ENCODE measurements at regions not wholly inside any gene's neighbourhood (a gene's known extent, or its start where the extent isn't known, plus 50 kb on each side); places are given as distances from the start of the nearest gene placed in this dataset.

DNA sequence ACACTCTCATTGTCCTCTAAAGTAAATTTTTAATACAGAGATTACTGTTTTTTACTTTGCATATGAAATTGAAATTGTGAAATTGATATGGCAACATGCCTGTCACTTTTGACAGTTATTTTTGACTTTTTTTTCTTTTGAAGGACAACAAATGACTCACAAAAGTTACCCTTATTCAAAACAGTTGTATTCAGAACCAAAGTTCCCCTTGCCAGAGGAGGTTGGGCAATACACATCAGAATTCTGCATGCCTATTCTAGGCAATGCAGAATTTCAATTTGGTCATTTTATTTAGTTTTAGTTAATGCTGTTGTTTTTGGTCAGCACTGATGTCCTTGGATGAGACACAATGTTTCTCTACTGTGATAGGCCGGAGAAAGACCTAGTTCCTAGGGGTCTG, 299.1 kb upstream of the PRR16 start:
- H3K79me2 ChIP-seq (ENCODE audit: insufficient read depth, low read length): no peaks in the 10 kb centered on the region
- no peaks in the 10 kb centered on the region for H3K4me1 ChIP-seq (ENCODE audit: control insufficient read depth in 1 of 2, insufficient read depth in 2 of 2, low read length in 2 of 2)
- TF ChIP-seq, protein P1, sequence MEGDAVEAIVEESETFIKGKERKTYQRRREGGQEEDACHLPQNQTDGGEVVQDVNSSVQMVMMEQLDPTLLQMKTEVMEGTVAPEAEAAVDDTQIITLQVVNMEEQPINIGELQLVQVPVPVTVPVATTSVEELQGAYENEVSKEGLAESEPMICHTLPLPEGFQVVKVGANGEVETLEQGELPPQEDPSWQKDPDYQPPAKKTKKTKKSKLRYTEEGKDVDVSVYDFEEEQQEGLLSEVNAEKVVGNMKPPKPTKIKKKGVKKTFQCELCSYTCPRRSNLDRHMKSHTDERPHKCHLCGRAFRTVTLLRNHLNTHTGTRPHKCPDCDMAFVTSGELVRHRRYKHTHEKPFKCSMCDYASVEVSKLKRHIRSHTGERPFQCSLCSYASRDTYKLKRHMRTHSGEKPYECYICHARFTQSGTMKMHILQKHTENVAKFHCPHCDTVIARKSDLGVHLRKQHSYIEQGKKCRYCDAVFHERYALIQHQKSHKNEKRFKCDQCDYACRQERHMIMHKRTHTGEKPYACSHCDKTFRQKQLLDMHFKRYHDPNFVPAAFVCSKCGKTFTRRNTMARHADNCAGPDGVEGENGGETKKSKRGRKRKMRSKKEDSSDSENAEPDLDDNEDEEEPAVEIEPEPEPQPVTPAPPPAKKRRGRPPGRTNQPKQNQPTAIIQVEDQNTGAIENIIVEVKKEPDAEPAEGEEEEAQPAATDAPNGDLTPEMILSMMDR (IDR thresholded peaks at IDR 0.05): no peak
- H3K9ac ChIP-seq (ENCODE audit: insufficient read depth, low read length, poor library complexity, severe bottlenecking): no peak overlapping the region
- DNase-seq: peak; percentile 29 to 73 (median 40)
- no peaks in the 10 kb centered on the region for H3K36me3 ChIP-seq (replicated peaks in 1 of 2; ENCODE audit: control insufficient read depth in 1 of 2, insufficient read depth in 2 of 2, low read length in 2 of 2)
- H4K20me1 ChIP-seq (ENCODE audit: insufficient read depth, low read length): no peaks in the 10 kb centered on the region
- H3K27ac ChIP-seq (ENCODE audit: low read depth in 1 of 2, low read length in 2 of 2): no peak overlapping the region
- H3K9me3 Mint-ChIP-seq: peaks cover 0 to 2% (median 0%) of the 10 kb centered on the region in 7 donors
- no peak overlapping the region for H2AFZ ChIP-seq (ENCODE audit: insufficient read depth, low read depth, low read length, poor library complexity, severe bottlenecking)
- H3K4me2 ChIP-seq (replicated peaks; ENCODE audit: extremely low read depth, low read length, poor library complexity, severe bottlenecking): no peak overlapping the region
- no peaks in the 10 kb centered on the region for H3K9me3 ChIP-seq (replicated peaks in 1 of 2; ENCODE audit: control insufficient read depth in 1 of 2, insufficient read depth in 1 of 2, low read length in 2 of 2)
- WGBS (ENCODE audit: insufficient coverage): no CpG with 5 or more reads among the region's 1 CpG
- H3K4me1 Mint-ChIP-seq: no peaks in the 10 kb centered on the region
- H3K4me3 Mint-ChIP-seq: no peak overlapping the region
- no peaks in the 10 kb centered on the region for H3K36me3 Mint-ChIP-seq
- no peaks in the 10 kb centered on the region for H3K27me3 Mint-ChIP-seq (ENCODE audit: low read depth in 3 of 3)
- intact Hi-C loops (cut with micrococcal nuclease): no loop called here
- no peak overlapping the region for H3K27ac Mint-ChIP-seq
- no peaks in the 10 kb centered on the region for H3K27me3 ChIP-seq (ENCODE audit: control insufficient read depth in 2 of 2, insufficient read depth in 2 of 2, low read length in 2 of 2)
- no peak overlapping the region for H3K4me3 ChIP-seq (replicated peaks in 1 of 3; ENCODE audit: low read depth in 2 of 3, low read length in 3 of 3)

DNA sequence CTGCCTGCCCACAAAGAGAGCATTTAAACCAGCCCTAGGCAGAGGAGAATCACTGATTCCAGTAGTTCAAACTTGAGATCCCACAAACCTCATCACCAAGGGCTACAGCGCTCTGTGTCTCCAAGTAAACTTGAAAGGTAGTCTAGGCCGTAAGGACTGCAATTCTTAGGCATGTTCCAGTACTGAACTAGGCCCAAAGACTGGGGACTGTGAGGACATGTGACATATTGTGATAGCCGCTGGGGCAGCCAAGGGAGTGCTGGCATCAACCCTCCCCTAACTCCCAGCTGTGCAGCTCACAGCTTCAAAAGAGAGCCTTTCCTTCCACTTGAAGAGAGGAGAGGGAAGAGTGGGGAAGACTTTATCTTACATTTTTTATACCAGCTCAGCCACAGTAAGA, 291.0 kb upstream of the PRR16 start:
- no peaks in the 10 kb centered on the region for H3K4me1 ChIP-seq (ENCODE audit: control insufficient read depth in 1 of 2, insufficient read depth in 2 of 2, low read length in 2 of 2)
- no peaks in the 10 kb centered on the region for H3K36me3 ChIP-seq (replicated peaks in 1 of 2; ENCODE audit: control insufficient read depth in 1 of 2, insufficient read depth in 2 of 2, low read length in 2 of 2)
- no peak overlapping the region for H3K9ac ChIP-seq (ENCODE audit: insufficient read depth, low read length, poor library complexity, severe bottlenecking)
- no peak overlapping the region for H3K27ac Mint-ChIP-seq
- no peaks in the 10 kb centered on the region for H3K9me3 ChIP-seq (replicated peaks in 1 of 2; ENCODE audit: control insufficient read depth in 1 of 2, insufficient read depth in 1 of 2, low read length in 2 of 2)
- H3K27me3 ChIP-seq (ENCODE audit: control insufficient read depth in 2 of 2, insufficient read depth in 2 of 2, low read length in 2 of 2): no peaks in the 10 kb centered on the region
- H3K27ac ChIP-seq (ENCODE audit: low read depth in 1 of 2, low read length in 2 of 2): no peak overlapping the region
- no peak overlapping the region for H3K4me3 ChIP-seq (replicated peaks in 1 of 3; ENCODE audit: low read depth in 2 of 3, low read length in 3 of 3)
- no peak overlapping the region for H3K4me3 Mint-ChIP-seq
- peaks cover 0 to 2% (median 0%) of the 10 kb centered on the region in 3 donors for H3K27me3 Mint-ChIP-seq (ENCODE audit: low read depth in 3 of 3)
- H3K79me2 ChIP-seq (ENCODE audit: insufficient read depth, low read length): no peaks in the 10 kb centered on the region
- WGBS (ENCODE audit: insufficient coverage): no CpG with 5 or more reads among the region's 3 CpGs
- H3K4me2 ChIP-seq (replicated peaks; ENCODE audit: extremely low read depth, low read length, poor library complexity, severe bottlenecking): no peak overlapping the region
- no peak overlapping the region for H2AFZ ChIP-seq (ENCODE audit: insufficient read depth, low read depth, low read length, poor library complexity, severe bottlenecking)
- no peak for DNase-seq
- TF ChIP-seq, protein P1 (IDR thresholded peaks at IDR 0.05): no peak
- H4K20me1 ChIP-seq (ENCODE audit: insufficient read depth, low read length): no peaks in the 10 kb centered on the region
- H3K36me3 Mint-ChIP-seq: no peaks in the 10 kb centered on the region
- H3K4me1 Mint-ChIP-seq: no peaks in the 10 kb centered on the region
- intact Hi-C loops (cut with micrococcal nuclease): no loop called here
- peaks cover 0 to 9% (median 4%) of the 10 kb centered on the region in 7 donors for H3K9me3 Mint-ChIP-seq
